ENCODE measurements at regions not wholly inside any gene's neighbourhood (a gene's known extent, or its start where the extent isn't known, plus 50 kb on each side); places are given as distances from the start of the nearest gene placed in this dataset.
"Not testable (repeated sequence)": the region's sequence is repeated elsewhere in the genome, so short reads cannot be mapped to it uniquely, and the experiment has no call there.

DNA sequence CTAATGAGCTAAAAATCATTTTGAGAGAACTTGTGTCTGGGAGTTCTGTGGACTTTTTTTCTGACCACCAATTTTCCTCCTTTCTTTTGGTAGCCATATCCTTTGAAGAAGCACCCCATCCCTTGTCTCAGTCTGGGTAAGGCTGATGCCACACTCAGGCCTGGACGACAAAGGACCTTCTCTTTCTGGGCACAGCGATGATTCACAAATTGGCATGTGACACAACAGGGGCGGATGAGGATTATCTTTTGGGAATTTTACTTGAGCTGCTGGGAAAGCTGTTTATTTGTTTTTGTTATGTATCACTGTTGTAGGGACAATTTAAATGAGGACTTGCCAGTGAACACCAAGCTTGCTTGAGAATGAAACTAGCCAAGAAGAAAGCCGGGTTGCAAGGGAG, 233.4 kb upstream of the HAND2 start:
- DNase-seq (ENCODE audit: low spot score), result no peak

DNA sequence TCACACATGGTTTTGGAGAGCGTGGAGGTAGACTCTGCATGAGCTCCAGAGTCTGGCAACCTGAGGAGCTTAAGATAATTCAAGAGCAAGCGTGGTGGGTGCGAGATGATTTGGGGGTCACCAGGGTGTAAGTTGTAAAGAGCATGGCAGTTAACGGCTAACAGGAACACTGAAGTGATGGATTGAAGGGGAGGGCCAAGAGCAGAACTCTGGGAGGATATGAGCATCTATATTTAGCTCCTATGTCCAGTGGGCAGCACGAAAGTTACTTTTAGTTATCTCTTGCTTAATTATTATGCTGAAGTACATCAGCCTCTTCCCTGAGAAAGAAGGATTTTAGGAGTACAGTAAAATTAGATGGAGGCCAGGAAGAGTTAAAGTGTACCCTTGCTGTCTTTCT, 231.9 kb upstream of the HAND2 start:
- DNase-seq (ENCODE audit: low spot score), result no peak

DNA sequence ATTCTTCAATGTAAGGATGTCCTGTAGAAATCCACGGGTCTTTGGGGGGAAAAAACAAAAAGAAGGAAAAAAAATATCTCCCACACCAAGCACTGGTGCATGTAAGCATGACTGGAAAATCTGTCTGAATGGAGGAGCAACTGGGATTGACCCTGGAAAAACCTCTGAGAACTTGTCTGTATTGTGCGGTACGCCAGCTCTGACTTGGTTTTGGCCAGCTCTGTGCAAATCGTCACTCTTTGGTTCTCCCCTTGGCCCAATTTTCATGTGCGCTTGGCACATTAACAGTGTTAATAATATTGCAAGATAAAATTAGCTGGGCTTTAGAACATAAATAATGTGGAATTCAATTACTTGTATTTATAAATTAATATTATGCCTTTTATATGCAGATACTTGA, 231.2 kb upstream of the HAND2 start:
- DNase-seq (ENCODE audit: low spot score), result no peak

DNA sequence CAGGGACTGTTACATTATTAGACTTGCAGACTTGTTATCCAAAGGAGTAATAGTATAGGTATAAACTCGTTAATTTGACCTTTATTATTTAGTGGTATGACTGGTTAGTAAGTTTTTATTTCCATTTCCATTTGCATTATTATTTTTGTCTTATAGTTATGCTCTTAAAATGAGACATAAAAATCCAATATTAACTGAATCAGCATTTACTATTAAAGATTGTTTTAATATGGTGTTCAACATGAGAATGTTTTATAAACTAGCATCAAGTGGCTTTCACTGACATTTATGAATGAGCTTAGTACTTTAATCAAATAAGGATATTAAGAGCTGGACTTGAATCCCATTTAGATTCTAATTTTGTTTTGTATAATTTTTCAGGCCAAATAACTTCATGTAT, 228.1 kb upstream of the HAND2 start:
- no peak for DNase-seq (ENCODE audit: low spot score)

DNA sequence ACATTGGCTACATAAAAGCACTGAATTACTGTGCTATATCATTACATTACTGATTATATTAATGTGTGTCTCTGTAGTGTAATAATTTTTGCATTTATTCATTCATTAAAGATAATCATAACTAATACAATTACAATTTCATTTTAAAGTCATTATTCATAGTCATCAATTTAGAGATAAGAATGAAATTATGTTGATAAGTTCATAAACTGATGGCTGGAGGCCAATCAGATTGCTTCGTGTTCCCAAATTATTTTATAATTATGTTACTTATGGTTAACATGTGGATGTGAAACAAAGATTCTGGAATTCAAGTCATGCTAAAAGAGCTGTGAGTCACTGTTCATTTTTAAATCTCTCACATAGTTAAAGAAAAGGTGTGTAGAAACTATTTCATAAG, 223.4 kb upstream of the HAND2 start:
- no peak for DNase-seq (ENCODE audit: low spot score)

DNA sequence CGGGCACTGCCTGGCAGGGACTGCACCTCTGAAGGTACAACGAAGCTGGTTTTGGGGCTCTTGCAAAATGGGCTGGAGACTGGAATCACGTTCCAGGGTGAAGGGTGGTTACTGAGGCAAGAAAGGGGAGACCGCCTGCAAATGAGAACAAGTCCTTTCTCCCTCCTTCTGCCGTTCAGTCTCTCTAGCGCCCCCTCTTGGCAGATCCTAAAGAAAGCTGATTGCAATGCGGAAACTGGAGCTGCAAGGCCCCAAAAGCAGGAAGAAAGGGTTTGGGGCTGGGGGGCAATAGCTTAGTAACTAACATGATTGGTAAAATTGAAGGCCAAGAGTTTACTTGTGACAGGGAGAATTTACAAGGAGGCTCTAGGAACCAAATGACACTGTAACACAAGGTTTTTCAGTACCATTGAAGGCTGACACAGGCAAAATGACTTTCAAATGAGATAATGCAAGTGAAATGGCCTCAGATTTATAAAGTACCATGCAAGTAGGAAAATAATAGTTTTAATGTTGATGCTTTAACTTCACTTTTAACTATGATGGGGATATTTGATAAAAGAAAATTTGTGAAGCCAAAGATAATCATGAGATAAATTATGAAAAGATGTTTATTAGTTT, 222.7 kb upstream of the HAND2 start:
- peak; percentile 36 for DNase-seq (ENCODE audit: low spot score)

DNA sequence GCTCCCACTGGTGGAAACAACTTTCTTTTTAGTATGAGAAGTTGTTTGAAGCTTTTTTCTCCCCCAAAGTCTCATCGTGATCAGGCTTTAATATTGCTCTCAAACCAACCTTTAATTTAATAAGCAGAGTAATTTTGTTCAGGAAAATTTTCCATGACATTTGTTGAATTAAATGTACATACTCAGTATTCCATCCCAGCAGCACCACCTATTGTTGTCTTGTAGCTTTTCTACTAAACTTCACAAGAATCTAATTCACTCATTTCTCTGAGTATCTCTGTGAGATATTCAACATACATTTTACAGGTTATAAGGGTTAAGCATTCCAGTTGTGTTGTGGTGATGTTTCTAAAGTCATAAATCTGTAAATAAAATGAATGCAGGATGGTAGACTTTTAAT, 218.3 kb upstream of the HAND2 start:
- peak; percentile 14 for DNase-seq (ENCODE audit: low spot score)

DNA sequence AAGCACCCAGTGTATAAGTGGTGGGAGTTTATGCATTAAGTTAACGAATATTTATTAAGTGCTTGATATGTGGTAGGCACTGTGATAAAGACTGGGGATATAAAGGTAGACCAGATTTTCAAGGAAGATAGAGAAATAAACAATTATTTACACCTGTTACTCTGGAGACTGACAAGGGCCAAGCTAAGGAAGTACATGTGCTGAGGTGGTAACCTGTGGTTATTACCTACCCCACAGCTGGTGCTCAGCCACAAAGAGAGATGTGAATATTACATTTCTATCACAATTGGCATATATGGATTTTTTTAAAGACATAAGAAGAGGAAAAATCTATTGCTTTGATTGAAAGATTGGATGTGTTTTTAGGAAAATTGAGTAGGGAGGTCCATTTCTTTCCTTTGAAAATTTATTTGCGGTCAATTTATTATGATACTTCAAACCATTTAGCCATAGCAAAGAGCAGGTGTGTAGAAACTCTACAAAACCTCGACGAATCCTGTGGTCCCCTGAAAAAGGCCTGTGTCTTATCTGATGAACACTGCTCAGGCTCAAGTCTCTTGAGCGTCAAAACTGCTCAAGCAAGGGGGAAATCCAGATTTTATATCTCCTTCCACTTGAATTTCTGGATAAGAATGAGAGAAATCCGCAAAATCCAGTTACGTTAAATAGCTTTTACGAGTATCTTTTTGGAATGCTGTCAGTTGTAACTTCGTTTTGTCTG, 217.7 kb upstream of the HAND2 start:
- no peak for DNase-seq (ENCODE audit: low spot score)

DNA sequence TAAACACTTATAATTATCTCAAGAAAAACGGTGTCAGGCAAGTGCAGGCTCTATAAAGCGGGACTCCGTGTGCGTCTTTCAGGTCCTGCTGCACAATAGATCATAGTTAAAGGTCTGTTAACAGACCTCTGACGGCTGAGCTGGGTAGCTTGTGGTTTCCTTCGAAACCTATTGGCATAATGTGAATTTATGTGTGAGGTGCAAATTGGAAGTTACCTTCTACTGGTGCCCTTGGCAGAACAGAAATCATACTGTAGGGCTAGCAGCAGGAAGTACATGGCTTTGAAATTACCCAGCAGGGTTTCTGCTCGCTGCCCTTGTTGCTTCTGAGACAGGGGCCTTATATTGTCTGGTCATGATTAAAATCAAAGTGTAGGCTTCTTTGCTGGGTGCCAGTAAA, 216.4 kb upstream of the HAND2 start:
- DNase-seq (ENCODE audit: low spot score), result no peak

DNA sequence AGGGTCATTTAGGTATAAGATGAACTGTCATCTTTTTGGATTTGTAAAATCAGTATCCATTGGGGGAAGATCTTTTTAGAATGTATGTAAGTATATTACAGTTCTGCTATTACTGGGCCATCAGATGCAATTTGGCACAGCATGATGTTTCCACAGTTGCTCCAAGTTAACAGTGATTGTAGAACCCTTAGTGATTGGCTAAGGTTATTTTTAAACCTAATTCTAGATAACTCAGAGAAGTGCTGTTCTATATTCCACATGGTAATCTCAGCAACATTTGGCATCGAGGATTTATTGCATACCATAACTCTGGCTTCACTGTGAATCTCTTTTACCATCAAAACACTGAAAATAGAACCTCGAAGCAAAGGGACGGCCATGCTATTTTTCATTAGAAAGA, 215.7 kb upstream of the HAND2 start:
- DNase-seq (ENCODE audit: low spot score), result no peak

DNA sequence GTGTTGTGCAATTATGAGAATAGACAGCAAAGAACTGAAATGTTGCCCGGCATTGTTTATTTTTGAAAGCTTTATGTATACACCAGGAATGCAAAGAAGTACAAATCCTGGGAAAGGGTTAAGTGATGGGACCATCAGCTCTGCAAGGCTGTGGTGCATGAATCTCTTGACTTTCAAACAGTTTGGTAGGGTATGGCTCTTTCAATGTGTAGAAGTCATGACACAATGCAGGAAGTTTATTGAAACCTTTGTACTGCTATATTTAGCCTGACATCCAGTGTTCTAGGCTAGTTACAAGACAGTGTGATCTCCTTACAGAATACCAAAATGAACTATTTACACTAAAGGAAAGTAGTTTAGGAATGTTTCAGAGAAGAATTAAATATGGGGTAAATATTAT, 206.8 kb upstream of the HAND2 start:
- DNase-seq (ENCODE audit: low spot score), result no peak

DNA sequence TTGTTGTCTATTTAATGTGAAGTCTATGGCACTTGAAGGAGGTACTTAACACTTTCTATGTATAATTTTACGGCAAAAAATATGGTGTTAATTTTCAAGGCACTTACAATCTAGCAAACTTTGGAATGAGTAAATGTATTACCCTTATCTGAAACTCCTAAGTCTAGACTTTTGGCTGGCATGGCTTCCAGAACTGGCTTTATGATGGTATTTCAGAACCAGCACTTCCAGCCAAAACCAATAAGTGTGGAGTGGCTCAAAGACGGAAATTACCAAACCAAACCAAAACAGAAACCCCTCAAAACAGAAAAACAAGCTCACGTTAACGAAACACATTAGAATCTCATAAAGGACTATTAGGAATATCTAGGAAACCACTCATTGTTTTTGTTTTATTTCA, 205.6 kb upstream of the HAND2 start:
- no peak for DNase-seq (ENCODE audit: low spot score)

DNA sequence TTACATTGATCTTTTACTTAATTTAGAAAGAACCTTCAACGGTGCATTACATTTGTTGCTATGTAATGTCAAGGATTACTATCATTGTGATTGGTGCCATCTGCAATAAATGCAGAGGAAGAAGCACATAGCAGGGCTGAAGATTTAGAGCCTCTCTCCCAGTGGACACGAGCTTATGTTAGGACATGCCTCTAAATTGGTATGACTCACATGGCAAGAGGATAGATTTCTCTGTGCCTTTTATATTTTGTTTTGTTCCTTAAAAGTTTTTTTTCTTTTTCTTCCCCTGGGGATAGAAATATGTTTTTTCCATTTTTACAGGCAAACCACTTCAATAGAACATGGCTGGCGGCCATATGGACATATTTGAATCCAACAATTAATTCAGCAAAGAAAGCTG, 205.0 kb upstream of the HAND2 start:
- no peak for DNase-seq (ENCODE audit: low spot score)

DNA sequence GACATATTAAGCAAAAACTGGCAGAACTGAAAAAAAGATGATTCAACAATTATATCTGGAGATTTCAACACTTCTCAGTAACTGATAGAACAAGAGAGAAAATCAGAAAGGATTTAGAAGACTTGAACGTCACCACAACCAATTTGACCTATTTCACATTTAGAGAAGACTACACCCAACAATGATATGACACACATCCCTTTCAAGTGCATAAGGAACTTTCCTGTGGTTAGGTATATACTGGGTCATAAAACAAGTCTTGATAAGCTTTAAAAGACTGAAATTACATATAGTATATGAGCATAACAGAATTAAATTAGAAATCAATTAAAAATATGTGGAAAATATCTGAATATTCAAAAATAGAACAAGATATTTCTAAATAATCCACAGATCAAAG, 201.2 kb upstream of the HAND2 start:
- DNase-seq (ENCODE audit: low spot score), result no peak

DNA sequence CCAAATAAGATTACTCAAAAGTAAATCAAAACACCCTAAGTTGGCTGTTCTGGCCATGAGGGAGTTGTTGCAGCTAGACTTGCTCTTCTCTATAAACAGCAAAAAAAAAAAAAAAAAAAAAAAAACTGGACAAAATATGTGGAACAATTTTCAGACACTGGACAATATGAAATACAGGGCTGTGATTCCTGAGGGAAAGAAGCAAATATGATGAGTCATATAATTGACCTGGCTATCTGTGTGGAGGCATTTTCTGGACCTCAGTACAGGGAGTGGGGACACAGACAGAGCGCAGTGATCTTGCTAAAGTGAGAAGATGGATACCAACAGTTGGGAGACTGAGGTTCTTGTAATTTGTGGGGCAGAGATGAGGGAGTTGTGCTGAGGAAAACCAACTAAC, 192.0 kb upstream of the HAND2 start:
- DNase-seq (ENCODE audit: low spot score), result no peak

DNA sequence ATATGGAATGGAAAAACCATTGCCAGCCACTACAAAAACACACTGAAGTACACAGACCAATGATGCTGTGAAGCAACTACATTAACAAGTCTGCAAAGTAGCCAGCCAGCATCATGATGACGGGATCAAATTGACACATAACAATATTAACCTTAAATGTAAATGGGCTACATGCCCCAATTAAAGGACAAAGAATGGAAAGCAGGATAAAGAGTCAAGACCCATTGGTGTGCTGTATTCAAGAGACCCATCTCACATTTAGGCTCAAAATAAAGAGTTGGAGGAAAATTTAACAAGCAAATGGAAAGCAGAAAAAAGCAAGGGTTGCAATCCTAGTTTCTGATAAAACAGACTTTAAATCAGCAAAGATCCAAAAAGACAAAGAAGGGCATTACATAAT, 188.5 kb upstream of the HAND2 start:
- not testable (repeated sequence) for DNase-seq (ENCODE audit: low spot score)

DNA sequence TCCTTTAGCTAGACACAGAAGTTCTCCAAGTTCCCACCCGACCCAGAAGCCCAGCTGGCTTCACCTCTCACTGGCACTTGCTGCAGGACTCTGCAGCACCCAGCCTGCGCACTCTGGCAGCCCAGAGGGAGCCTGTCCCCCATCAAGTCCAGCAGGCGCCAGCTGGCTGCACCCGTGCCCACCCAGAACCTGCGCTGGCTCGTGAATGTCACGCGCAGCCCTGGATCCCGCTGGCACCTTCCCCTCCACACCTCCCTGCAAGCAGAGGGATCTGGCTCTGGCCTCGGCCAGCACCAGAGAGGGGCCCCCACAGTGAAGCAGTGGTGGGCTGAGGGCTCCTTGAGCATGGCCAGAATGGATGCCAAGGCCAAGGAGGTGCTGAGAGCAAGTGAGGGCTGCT, 187.6 kb upstream of the HAND2 start:
- no peak for DNase-seq (ENCODE audit: low spot score)

DNA sequence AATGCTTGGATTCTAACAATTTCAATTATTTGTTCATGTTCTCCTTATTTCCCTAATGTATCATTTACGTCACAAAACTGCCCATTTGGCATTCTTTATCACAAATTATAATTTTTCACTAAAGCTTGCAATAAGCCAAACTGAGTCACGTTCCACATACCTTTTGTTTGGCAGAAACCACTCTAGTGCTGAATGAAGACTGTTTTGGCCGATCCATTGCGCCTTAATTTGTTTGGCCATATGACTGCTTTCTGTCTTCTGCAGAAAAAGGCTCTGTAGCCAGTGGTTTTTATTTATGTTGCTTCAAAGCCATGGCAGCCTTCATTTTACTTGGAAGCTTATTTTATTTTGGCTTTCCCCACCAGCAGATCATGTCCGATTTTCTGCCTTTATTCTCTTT, 184.4 kb upstream of the HAND2 start:
- no peak for DNase-seq (ENCODE audit: low spot score)

DNA sequence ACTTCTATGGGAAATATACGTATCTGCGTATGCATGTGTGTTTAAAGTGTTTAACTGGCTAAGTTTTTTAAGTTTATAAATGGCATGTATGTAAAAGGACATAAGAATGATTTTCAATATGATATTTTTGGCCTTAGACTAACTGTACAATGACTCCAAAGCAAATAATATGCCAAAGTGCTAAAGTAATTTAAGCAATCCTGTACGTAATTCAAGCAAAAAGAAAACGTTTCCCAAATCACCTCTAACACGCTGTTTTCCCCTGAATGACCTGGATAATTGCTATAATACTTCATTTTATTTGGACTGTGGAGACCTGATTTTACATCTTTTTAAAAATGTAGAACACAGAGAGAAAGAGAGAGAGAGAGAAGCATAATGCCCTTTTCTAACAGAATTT, 183.0 kb upstream of the HAND2 start:
- no peak for DNase-seq (ENCODE audit: low spot score)

DNA sequence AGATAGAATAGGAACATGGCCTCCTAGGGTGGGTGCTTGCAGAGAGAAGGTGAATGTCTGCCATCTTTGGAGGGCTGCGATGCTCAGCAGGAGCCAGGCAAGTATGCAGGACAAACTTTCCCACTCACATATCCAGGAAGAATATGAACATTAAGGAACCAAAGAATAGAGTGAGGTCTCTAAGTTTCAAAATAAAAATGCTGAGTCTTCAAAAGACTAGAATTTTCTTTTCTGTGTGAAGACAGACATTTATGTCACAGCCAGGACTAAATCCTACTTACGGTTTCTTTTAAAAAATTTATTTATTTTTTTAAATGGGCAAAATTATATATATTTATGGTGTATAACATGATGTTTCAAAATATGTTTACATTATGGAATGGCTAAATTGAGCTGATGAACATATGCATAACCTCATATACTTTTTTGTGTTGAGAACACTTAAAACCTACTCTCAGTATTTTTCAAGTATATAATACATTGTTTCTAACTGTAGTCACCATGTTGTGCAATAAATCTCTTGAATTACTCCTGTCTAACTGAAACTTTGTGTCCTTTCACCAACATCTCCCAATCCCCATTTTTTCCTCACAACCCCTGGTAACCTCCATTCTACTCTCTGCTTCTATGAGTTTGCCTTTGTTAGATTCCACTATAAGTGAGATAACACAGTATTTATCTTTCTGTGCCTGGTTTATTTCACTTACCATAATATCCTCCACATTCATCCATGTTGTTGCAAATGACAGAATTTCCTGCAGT, 177.8 kb upstream of the HAND2 start:
- no peak for DNase-seq (ENCODE audit: low spot score)

DNA sequence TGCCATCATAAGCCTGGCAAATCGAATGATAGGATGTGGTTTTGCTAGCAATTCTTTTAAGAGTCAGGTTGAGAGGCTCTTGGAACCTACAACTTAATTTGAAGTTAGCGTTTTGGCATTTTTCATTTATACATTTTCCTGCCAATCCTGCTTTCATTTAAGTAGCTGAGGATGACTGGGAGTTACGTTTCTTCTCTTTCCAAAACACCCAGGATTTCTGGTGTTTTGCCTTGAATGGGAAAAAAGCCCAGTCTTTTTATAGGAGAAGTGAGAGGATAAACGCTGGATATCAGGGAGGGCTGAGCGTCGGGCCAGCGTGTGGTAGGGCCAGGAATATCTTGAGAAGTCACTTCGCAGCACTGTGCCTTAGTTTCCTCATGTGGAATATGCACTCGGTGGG, 174.2 kb upstream of the HAND2 start:
- DNase-seq (ENCODE audit: low spot score), result no peak

DNA sequence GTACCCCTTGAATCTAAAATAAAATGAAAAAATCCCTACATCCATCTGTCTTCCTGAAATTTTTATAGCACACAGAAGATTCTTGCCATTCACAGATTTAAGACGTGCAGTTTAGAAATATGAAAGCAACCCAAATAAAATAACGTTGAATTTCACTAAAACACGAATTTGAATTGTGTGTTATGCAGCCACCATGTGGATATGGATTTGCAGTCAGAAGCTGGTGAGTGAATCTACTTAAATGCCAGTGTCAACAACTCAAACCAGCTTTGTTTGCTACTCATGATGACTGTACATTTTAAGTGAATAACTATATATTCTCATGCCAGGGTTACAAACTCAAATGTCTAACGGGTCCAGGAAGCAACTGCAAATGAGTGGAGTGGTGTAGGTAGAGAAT, 173.0 kb upstream of the HAND2 start:
- peak; percentile 9 for DNase-seq (ENCODE audit: low spot score)

DNA sequence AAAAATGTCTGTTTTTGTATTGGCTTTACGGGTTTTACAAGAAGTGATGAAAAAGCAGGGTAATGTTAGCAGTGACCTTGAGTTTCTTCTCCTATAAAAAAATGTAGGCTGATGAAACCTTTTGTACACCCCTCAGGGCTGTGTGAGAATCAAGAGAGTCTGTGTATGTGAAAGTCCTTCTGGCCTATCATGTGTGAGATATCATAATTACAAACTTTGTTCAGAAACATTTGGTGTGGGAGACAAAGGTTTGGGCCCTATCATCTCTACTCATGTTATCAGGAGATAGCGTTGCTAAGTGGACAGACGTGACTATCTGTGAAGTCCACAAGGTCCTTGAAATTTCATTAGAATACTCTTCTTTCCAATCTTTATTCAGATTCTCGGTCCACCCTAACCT, 170.6 kb upstream of the HAND2 start:
- DNase-seq (ENCODE audit: low spot score), result no peak

Data from RKO (cell line).